Prostate gland (tissue), 2 donors: ENCODE measurements at regions not wholly inside any gene's neighbourhood (a gene's known extent, or its start where the extent isn't known, plus 50 kb on each side); places are given as distances from the start of the nearest gene placed in this dataset.
"Not testable (repeated sequence)": the region's sequence is repeated elsewhere in the genome, so short reads cannot be mapped to it uniquely, and the experiment has no call there.

Experiments
- DNase-seq: peaks from one replicate; pipeline ENCODE4 v3.0.0-alpha.2; 2019; ENCODE audit warnings: low spot score
- H3K27ac ChIP-seq, 2 donors: fragments of 200-600 bp; sonication (generic); 2 replicates each; pipeline ENCODE4 v1.5.1; 2017 to 2019
- H3K27me3 ChIP-seq: fragments of 200-600 bp; sonication (generic); replicated peaks from 2 replicates; pipeline ENCODE4 v1.5.1; 2019; ENCODE audit not compliant: insufficient read depth
- H3K36me3 ChIP-seq, 2 donors: fragments of 200-600 bp; sonication (generic); 1 replicate in 1 of 2; 2 replicates in 1 of 2; pipeline versions ENCODE4 v1.5.1 to v1.8.1; 2017 to 2019
- H3K4me1 ChIP-seq: fragments of 200-600 bp; sonication (generic); replicated peaks from 2 replicates; pipeline ENCODE4 v1.5.1; 2019
- H3K4me3 ChIP-seq, 2 donors: fragments of 200-600 bp; sonication (generic); 2 replicates each; pipeline ENCODE4 v1.5.1; 2017 to 2019
- H3K9me3 ChIP-seq: fragments of 200-600 bp; sonication (generic); 2 replicates; pipeline ENCODE4 v1.5.1; 2017
- POLR2A ChIP-seq: fragments of 450-650 bp; IDR thresholded peaks from one replicate; pipeline ENCODE4 v1.6.1; 2016; ENCODE audit warnings: antibody characterized with exemption, mild to moderate bottlenecking
- POLR2AphosphoS5 ChIP-seq: sonication (generic); formaldehyde crosslinking; IDR thresholded peaks from one replicate; pipeline ENCODE4 v1.6.1; 2017; ENCODE audit warnings: antibody characterized with exemption
- WGBS: methylation state at CpG from one replicate; pipeline ENCODE4 v1.1.5; 2018; 5-methylcytosine and 5-hydroxymethylcytosine counted together
- intact Hi-C: fragments of 100-400 bp; cut with DNase I; formaldehyde crosslinking; loops from one replicate; pipeline ENCODE4 v1.14.2; 2022
- TF ChIP-seq, protein P1 (sequence below), 4 experiments: fragments of 200-600 bp in 2 of 4; fragments of 450-650 bp in 2 of 4; sonication (generic) in 2 of 4; IDR thresholded peaks; 1 replicate in 3 of 4; 2 replicates in 1 of 4; pipeline ENCODE4 v1.5.1; 2016 to 2019; ENCODE audit warnings: antibody characterized with exemption in 4 of 4, mild to moderate bottlenecking in 2 of 4, moderate library complexity in 2 of 4

GRCh38 chr4:164136180-164136616, 617.7 kb upstream of the SMIM31 start:
- 84% methylated on average over 2 of the region's 2 CpGs for WGBS
- Histone ChIP-seq H3K27me3 (no peaks in the 10 kb centered on the region), H3K27ac (no peak overlapping the region), H3K36me3 (no peaks in the 10 kb centered on the region), H3K4me1 (no peaks in the 10 kb centered on the region), H3K4me3 (no peak overlapping the region), H3K9me3 (no peaks in the 10 kb centered on the region)
- TF ChIP-seq POLR2A (no peak), POLR2AphosphoS5 (no peak)
- TF ChIP-seq, protein P1, sequence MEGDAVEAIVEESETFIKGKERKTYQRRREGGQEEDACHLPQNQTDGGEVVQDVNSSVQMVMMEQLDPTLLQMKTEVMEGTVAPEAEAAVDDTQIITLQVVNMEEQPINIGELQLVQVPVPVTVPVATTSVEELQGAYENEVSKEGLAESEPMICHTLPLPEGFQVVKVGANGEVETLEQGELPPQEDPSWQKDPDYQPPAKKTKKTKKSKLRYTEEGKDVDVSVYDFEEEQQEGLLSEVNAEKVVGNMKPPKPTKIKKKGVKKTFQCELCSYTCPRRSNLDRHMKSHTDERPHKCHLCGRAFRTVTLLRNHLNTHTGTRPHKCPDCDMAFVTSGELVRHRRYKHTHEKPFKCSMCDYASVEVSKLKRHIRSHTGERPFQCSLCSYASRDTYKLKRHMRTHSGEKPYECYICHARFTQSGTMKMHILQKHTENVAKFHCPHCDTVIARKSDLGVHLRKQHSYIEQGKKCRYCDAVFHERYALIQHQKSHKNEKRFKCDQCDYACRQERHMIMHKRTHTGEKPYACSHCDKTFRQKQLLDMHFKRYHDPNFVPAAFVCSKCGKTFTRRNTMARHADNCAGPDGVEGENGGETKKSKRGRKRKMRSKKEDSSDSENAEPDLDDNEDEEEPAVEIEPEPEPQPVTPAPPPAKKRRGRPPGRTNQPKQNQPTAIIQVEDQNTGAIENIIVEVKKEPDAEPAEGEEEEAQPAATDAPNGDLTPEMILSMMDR (IDR thresholded peaks at IDR 0.05): no peak
- DNase-seq: no peak
- intact Hi-C loops: no loop called here

DNA sequence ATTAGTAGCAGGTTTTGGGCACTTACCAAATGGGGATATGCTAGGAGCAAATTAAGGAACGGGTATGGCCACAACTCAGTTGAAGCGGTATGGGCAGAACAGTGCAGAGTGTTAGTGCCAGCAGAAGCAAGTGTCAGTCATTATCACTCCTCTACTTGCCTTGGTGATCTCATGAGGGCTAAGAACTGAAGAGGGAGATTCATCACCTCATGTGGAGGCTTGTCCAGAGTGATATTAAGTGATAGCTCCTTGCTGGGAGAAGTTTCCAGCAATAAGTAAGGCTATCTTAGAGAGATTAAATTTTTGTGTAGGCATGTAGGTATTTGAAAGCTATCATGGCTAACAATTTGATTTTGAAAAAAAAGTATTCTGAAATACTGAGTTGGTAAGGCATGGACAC, 615.4 kb upstream of the SMIM31 start:
- TF ChIP-seq POLR2A (no peak), POLR2AphosphoS5 (no peak)
- TF ChIP-seq, protein P1 (IDR thresholded peaks at IDR 0.05): no peak
- Histone ChIP-seq H3K36me3 (no peaks in the 10 kb centered on the region), H3K27ac (no peak overlapping the region), H3K4me3 (no peak overlapping the region), H3K27me3 (no peaks in the 10 kb centered on the region), H3K4me1 (no peaks in the 10 kb centered on the region), H3K9me3 (no peaks in the 10 kb centered on the region)
- no peak for DNase-seq
- 95% methylated on average over 2 of the region's 2 CpGs for WGBS
- intact Hi-C loops: no loop called here

DNA sequence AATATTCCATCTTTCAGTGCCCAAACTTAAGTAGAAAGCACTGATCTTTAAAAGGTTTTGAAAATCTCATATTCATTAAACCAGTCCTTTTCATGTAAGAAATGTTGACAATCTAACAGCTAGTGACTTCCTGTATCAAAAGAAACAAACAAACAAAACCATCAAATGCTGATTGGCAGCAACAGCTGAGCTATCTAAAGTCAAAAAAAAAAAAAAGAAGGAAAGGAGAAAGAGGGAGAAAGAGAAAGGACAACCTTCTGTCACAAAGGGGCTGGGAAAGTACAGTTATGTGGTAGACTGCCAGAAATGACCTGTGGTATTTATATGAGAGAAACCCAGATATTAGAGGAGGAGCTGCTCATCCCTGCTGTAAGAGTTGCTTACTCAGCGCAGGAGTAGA, 614.6 kb upstream of the SMIM31 start:
- WGBS: 92% methylated on average over 1 of the region's 1 CpG
- H3K27me3 ChIP-seq: no peaks in the 10 kb centered on the region
- H3K4me3 ChIP-seq: no peak overlapping the region
- TF ChIP-seq, protein P1 (IDR thresholded peaks at IDR 0.05): no peak
- TF ChIP-seq POLR2A (no peak), POLR2AphosphoS5 (no peak)
- no peaks in the 10 kb centered on the region for H3K36me3 ChIP-seq
- DNase-seq: no peak
- intact Hi-C loops: no loop called here
- no peak overlapping the region for H3K27ac ChIP-seq
- no peaks in the 10 kb centered on the region for H3K4me1 ChIP-seq
- no peaks in the 10 kb centered on the region for H3K9me3 ChIP-seq

GRCh38 chr4:164141755-164142375, 612.1 kb upstream of the SMIM31 start:
- H3K27me3 ChIP-seq, H3K4me3 ChIP-seq, intact Hi-C loops, H3K9me3 ChIP-seq, H3K36me3 ChIP-seq, H3K27ac ChIP-seq, DNase-seq, H3K4me1 ChIP-seq: not testable (repeated sequence)
- 68% methylated on average over 20 of the region's 20 CpGs for WGBS

DNA sequence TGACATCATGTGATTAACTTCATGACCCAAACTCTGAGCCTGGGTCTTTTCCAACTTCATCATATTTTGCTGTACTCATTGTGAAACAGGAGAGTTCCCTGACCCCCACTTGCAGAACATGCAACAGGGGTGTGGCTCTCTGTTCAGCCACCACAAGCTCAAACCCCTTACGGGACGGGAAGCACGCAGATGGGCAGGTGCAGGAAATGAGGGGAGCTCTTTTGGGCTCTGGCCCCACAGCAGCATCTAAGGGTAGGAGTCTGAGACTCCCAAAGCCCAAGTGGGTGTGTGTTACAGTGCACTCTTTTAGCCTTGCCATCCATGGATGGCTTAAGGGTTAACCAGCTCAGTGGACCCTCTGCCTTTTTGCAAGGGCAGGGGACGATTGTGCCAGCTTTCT, 599.5 kb upstream of the SMIM31 start:
- H3K4me3 ChIP-seq: no peak overlapping the region
- no peaks in the 10 kb centered on the region for H3K27me3 ChIP-seq
- H3K4me1 ChIP-seq: no peaks in the 10 kb centered on the region
- TF ChIP-seq, protein P1 (IDR thresholded peaks at IDR 0.05): no peak
- TF ChIP-seq POLR2A (no peak), POLR2AphosphoS5 (no peak)
- intact Hi-C loops: no loop called here
- H3K27ac ChIP-seq: no peak overlapping the region
- no peak for DNase-seq
- no peaks in the 10 kb centered on the region for H3K9me3 ChIP-seq
- WGBS: 92% methylated on average over 4 of the region's 4 CpGs
- no peaks in the 10 kb centered on the region for H3K36me3 ChIP-seq
